ENCODE measurements at regions not wholly inside any gene's neighbourhood (a gene's known extent, or its start where the extent isn't known, plus 50 kb on each side); places are given as distances from the start of the nearest gene placed in this dataset.

GRCh38 chr12:25716842-25717241, 163.8 kb upstream of the LMNTD1 start:
- no peak for DNase-seq

DNA sequence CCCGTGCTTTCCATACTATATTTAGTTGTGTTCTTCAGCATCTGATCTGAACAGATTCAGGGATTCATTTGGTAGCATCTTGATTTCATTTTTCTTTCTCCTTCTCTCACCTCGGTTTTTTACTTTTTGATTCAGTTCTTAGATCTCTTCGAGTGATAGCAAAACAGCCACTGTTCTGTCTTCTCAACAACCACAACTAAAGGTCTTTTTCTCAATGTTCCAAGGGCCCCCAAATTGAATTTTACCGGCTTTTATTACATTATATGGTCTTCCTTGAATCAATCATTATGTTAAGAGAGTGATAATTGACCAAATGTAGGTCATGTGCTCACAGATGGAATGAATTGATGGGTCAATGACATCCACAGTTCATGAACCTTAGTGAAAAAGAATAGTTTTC, 164.5 kb upstream of the LMNTD1 start:
- DNase-seq: no peak

DNA sequence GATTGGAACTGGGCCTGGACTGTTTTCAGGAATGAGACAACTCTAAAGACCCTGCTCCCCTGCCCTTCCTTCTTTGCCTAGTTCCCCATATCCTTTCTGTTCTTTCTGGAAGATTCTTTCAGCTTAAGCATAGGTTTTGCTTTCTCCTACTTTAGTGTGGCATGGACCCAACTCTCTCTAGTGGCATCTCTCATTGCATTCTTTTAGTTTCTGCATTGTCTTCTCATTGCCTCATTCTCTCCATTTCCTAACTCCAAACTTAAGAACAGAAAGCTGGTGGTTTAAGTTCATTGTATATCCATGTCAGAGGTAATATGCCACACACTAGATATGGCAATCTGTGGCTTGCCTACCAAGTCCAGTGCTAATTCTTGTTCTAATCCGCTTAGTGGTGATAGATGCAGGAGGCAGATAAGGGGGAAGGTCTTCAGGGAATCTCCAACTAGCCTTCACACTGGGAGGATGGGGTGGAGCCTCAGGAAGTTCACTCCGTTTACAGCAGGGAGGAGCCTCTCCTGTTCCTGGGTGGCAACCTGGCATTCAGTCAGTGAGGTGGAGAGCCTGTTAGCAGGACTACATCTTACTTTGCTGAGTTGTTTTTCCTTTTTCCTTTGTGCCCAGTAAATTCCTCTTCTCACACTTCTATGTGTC, 165.1 kb upstream of the LMNTD1 start:
- no peak for DNase-seq

GRCh38 chr12:25719505-25719904, 166.4 kb upstream of the LMNTD1 start:
- no peak for DNase-seq

DNA sequence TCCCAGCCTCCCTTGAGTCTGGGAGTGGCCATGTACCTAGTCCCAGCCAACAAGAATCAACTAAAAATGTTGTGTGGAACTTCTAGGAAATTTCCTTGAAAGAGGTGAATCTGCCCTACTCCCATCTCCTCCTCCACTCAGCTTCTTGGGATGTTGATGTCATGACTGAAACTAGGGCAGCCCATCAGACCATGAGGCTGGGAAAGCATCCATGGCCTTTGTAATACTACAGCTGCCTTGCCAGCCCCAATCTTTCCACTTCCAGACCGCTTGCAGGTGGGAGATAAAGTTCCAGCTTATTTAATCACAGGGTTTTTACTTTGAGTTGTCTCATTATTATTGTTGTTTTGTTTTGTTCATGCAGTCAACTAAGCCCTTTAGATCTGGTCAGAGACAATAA, 170.3 kb upstream of the LMNTD1 start:
- DNase-seq: no peak

- DNase-seq: no peak
Measured at GRCh38 chr12:25723921-25724491, 170.9 kb upstream of the LMNTD1 start.

- no peak for DNase-seq
Measured at GRCh38 chr12:25725470-25725869, 172.4 kb upstream of the LMNTD1 start.

- DNase-seq: no peak
Measured at GRCh38 chr12:25725931-25726330, 172.8 kb upstream of the LMNTD1 start.

DNA sequence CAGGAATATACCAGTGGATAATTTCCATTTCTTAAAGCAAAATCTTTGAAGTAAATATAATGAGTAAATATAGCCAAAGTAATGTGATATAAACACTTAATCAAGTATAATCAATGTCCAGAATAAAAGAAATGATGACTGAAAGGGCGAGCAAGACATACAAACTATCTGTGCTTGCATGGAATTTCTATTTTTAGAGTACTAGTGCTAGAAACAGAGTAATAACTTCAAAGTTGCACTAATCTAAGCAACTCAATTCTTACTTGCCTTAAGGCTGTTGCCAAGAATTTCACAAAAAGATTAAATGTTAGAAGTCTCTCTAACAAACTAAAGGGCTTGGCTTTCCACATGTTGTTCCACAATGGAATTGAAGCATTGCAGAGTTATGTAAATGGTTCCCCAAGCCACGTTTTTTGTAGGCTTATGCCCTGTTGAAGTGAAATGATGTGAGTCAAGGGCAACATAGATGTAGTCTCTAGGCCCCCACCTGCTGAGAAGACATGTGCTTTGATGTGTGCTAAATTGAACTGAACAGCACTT, 175.0 kb upstream of the LMNTD1 start:
- no peak for DNase-seq

DNA sequence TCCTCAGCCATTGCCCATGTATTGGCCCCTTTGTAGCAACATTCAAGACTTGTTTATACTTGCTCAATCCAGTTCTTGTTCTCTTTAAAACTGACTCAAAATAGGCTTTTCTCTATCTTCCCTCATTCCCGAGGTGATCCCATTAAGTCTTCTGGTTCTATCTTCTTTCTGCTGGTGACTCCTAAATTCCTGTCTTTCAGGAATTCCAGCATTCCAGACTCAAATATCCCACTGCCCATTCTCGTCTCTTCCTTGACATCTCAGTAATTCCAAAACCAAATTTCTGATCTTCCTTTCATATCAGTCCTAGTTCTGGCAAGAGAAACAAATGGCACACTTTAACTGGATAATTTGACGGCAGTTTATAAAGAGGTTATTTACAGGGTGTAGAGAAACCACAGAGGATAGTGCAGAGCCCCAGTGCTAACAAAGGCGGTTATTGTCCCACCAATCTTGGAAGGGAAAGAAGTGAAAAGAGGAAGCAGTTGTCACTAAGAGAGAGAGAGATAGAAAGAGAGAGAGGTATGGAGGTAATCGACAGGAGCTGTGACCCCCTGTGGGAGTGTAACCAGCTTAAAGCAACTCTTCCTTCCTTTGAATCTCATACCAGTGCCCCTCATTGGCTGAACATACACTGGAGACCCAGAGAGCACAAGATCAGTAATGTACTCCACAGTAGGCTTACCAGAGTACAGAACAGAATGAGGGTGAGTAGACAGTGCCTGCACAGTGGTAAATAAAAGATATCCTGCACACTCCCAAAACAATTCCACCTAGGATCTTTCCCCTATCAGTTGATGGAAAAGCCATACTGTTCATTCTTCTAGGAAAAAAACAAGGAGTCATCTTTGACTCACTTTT, 177.6 kb upstream of the LMNTD1 start:
- DNase-seq: no peak

- DNase-seq: no peak
Measured at GRCh38 chr12:25733541-25733940, 180.5 kb upstream of the LMNTD1 start.

DNA sequence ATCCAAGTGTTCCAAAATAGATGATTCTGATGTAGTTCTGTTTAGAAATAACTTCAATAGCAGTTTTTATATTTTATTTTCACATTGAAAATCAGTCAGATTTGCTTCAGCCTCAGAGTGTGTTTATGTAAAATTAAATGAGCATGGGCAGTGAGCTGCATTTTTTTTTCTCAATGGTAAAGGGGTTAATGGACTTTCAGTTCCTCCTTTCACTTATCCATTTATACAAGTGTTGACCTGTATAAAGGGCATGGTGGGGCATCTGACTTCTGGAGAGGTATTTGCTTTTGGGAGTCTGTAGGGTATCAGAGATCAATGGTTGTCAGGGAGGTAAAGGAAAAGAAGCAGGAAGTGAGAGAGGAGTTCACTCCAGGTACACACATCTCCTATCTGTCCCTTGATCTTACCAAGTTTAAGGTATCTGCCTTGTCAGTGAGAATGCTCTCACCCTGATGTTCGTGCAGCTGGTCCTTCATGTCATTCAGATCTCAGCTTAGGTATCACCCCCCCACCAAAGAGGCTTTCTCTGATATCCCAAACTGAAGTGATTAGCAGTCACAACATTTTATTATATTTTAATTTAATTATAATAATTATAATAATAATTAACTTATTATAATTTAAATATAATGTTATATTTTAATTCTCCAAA, 181.6 kb upstream of the LMNTD1 start:
- DNase-seq: no peak

- no peak for DNase-seq
Measured at GRCh38 chr12:25740617-25741016, 187.5 kb upstream of the LMNTD1 start.

DNA sequence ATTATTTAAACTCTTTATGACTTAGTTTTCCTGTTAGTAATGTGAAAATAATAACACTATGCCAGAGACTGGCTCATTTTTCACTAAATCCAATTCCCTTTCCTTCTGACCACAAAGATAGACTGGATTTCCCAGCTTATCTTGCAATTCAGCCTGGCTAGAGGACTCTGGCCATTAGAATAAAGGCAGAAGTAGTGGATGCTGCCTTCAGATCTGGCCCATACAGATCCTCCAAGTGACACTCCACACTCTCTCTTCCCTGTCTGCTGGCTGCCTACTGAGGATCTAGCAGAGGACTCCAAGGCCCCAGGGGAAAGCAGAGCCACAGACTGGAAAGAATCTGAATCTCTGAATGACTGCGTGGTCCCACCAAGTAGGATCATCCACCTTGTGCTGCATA, 188.8 kb upstream of the LMNTD1 start:
- no peak for DNase-seq

- no peak for DNase-seq
Measured at GRCh38 chr12:25743679-25744215, 190.7 kb upstream of the LMNTD1 start.

DNA sequence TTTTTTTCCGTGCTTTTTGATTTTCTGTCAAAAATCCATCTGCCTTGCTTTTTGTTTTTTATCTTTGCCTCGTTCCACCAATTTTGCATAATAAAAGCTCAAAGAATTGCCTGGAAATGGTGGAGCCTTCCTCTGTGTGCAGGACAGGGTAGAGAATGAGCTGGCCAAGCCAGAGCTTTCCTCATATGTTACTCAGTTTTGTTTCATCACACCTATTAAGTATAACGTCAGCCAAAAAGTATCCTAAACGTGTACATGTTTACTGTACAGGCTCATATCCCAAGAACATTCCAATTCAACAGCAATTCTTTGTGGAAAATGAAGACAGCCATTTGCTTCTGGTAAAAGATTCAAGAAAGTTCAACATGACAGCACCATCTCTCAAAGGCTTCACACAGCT, 191.2 kb upstream of the LMNTD1 start:
- no peak for DNase-seq

DNA sequence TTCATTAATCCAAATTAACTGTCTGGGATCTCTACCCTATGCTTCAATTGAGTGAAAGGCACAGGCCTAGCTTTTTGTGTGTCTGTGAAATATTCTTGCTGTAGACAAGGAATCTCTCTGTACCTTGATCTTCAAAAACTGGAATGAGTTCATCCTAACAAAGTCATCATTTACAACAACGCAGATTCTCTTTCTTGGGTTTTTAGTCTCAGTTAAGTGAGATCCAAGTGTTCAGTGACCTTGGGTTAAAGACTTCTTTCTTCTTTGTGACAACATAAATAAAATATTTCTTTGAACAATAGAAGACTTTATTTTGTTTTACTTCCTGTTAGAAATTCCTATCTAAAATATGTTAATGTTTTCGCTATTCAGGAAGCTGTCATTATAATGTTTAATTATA, 192.2 kb upstream of the LMNTD1 start:
- DNase-seq: no peak

DNA sequence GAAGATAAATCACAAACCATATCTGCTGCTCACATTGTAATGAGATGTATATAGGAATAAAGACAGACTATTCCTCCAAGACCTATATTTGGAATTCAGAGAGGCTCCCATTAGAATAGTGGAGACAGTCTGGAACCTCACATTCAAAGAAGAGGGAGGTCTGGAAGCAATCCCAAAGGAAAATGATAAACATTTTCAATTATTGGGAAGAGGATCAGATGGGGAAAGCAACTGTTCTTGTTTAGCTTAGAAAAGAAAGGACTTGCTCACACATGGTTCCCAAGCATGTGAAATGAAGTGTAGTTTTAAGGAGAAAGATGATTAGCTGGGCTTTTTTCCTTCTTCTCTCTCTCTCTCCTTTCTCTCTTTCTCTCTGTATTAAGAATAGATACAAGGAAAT, 193.0 kb upstream of the LMNTD1 start:
- no peak for DNase-seq

- DNase-seq: no peak
Measured at GRCh38 chr12:25752710-25753309, 199.7 kb upstream of the LMNTD1 start.

DNA sequence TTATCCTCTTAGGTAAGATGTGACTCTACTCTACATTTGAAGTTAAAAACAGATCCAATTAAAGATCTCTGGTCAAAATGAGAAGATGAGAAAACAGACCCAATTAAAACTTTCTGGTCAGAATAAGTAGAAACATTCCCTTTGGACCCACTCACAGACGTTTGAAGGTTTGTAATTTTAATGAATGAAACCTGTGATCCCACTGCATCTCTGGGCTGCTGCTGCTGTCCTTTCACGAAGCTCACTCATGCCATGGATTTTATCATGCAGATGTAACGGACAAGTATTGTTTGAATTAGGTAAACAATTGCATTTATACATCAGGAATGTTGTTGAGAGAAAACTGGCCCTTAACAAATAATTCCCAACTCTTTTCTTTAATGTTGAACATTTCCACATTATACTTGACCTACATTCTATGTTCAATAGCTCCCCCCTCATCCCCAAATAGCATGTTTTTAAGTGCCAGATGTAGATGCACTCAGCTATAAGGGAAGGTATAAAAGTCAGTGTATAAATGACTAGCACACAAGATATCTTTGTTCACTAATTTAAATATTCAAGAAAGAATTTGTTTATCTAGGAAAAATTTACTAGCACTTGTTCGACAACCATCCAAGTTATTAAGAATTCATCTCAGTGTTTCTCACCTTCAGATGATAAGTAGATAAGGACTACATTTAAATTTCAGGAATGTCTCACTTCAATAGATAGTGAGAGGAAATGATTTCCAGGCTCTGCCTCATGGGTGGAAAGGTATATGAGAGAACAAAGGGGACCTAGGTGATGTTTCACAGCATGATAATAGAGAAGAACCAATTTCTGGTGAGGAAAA, 202.3 kb upstream of the LMNTD1 start:
- no peak for DNase-seq

DNA sequence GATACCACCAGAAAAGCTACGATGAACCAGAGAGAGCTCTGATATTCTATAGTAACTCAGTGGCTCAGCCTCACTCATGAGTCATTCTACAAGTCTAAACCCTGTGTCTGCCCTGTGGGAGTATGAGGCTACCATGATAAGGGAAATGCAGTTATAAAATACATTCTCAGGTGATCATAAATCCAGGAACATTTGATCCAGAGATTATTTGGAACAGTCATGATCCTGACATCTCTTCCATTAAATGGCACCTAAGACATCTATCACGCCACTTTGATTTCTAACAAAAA, 202.6 kb upstream of the RASSF8 start:
- no peak for DNase-seq

GRCh38 chr12:25757037-25757665, 201.3 kb upstream of the RASSF8 start:
- DNase-seq: no peak
